Activated naive CD4-positive, alpha-beta T cell treated with anti-CD3 and anti-CD28 coated beads, Interleukin-2, amount 50 U/mL, for 24 hours (primary cell): ENCODE measurements at regions not wholly inside any gene's neighbourhood (a gene's known extent, or its start where the extent isn't known, plus 50 kb on each side); places are given as distances from the start of the nearest gene placed in this dataset.
"Not testable (repeated sequence)": the region's sequence is repeated elsewhere in the genome, so short reads cannot be mapped to it uniquely, and the experiment has no call there.

ENCODE experiments used
- H3K27ac Mint-ChIP-seq: one replicate; pipeline ENCODE4 v1.8.0; 2021; ENCODE audit warnings: mild to moderate bottlenecking, mixed read lengths
- H3K27me3 Mint-ChIP-seq: one replicate; pipeline ENCODE4 v1.8.0; 2021; ENCODE audit warnings: mixed read lengths
- H3K36me3 Mint-ChIP-seq: one replicate; pipeline ENCODE4 v1.8.0; 2021; ENCODE audit warnings: mixed read lengths
- H3K4me1 Mint-ChIP-seq: one replicate; pipeline ENCODE4 v1.8.0; 2021; ENCODE audit warnings: mixed read lengths
- H3K4me3 Mint-ChIP-seq: one replicate; pipeline ENCODE4 v1.8.0; 2021; ENCODE audit warnings: mild to moderate bottlenecking, mixed read lengths
- H3K9me3 Mint-ChIP-seq: one replicate; pipeline ENCODE4 v1.8.0; 2021; ENCODE audit warnings: mixed read lengths

- no peak overlapping the region for H3K4me3 Mint-ChIP-seq
- H3K9me3 Mint-ChIP-seq, result no peaks in the 10 kb centered on the region
- no peaks in the 10 kb centered on the region for H3K36me3 Mint-ChIP-seq
- H3K4me1 Mint-ChIP-seq, result no peaks in the 10 kb centered on the region
- H3K27me3 Mint-ChIP-seq, result peaks cover 13% of the 10 kb centered on the region
- no peak overlapping the region for H3K27ac Mint-ChIP-seq
Observed at GRCh38 chr15:60152386-60152785, 148.3 kb downstream of the FOXB1 start.

GRCh38 chr15:60154764-60155325, 150.7 kb downstream of the FOXB1 start:
- Mint-ChIP-seq H3K9me3 (no peaks in the 10 kb centered on the region), H3K27ac (no peak overlapping the region), H3K4me3 (no peak overlapping the region), H3K36me3 (no peaks in the 10 kb centered on the region), H3K4me1 (no peaks in the 10 kb centered on the region), H3K27me3 (peaks cover 9% of the 10 kb centered on the region)

- Mint-ChIP-seq H3K27me3 (peaks cover 7% of the 10 kb centered on the region), H3K4me3 (no peak overlapping the region), H3K27ac (no peak overlapping the region), H3K36me3 (no peaks in the 10 kb centered on the region), H3K9me3 (no peaks in the 10 kb centered on the region), H3K4me1 (no peaks in the 10 kb centered on the region)
Observed at GRCh38 chr15:60155661-60156060, 151.6 kb downstream of the FOXB1 start.

GRCh38 chr15:60160909-60161308, 156.8 kb downstream of the FOXB1 start:
- Mint-ChIP-seq H3K27me3 (peaks cover 3% of the 10 kb centered on the region), H3K9me3 (no peaks in the 10 kb centered on the region), H3K36me3 (no peaks in the 10 kb centered on the region), H3K4me3 (no peak overlapping the region), H3K27ac (no peak overlapping the region), H3K4me1 (no peaks in the 10 kb centered on the region)

GRCh38 chr15:60161704-60162103, 157.6 kb downstream of the FOXB1 start:
- Mint-ChIP-seq H3K9me3 (no peaks in the 10 kb centered on the region), H3K4me3 (no peak overlapping the region), H3K4me1 (no peaks in the 10 kb centered on the region), H3K27ac (no peak overlapping the region), H3K36me3 (no peaks in the 10 kb centered on the region), H3K27me3 (peaks cover 3% of the 10 kb centered on the region)

- Mint-ChIP-seq H3K27ac (no peak overlapping the region), H3K9me3 (no peaks in the 10 kb centered on the region), H3K4me3 (no peak overlapping the region), H3K36me3 (no peaks in the 10 kb centered on the region), H3K4me1 (no peaks in the 10 kb centered on the region), H3K27me3 (no peaks in the 10 kb centered on the region)
Observed at GRCh38 chr15:60162251-60162967, 158.3 kb downstream of the FOXB1 start.

GRCh38 chr15:60162968-60163355, 158.9 kb downstream of the FOXB1 start:
- no peaks in the 10 kb centered on the region for H3K36me3 Mint-ChIP-seq
- H3K27me3 Mint-ChIP-seq, result no peaks in the 10 kb centered on the region
- H3K9me3 Mint-ChIP-seq, result no peaks in the 10 kb centered on the region
- H3K27ac Mint-ChIP-seq, result no peak overlapping the region
- no peak overlapping the region for H3K4me3 Mint-ChIP-seq
- H3K4me1 Mint-ChIP-seq, result no peaks in the 10 kb centered on the region

GRCh38 chr15:60165111-60165510, 161.0 kb downstream of the FOXB1 start:
- no peak overlapping the region for H3K4me3 Mint-ChIP-seq
- H3K27ac Mint-ChIP-seq, result no peak overlapping the region
- H3K4me1 Mint-ChIP-seq, result no peaks in the 10 kb centered on the region
- no peaks in the 10 kb centered on the region for H3K9me3 Mint-ChIP-seq
- no peaks in the 10 kb centered on the region for H3K27me3 Mint-ChIP-seq
- no peaks in the 10 kb centered on the region for H3K36me3 Mint-ChIP-seq

GRCh38 chr15:60172143-60172542, 168.0 kb downstream of the FOXB1 start:
- Mint-ChIP-seq H3K27ac (no peak overlapping the region), H3K9me3 (no peaks in the 10 kb centered on the region), H3K27me3 (peaks cover 1% of the 10 kb centered on the region), H3K4me3 (no peak overlapping the region), H3K4me1 (no peaks in the 10 kb centered on the region), H3K36me3 (no peaks in the 10 kb centered on the region)

GRCh38 chr15:60179786-60180391, 175.8 kb downstream of the FOXB1 start:
- no peak overlapping the region for H3K4me3 Mint-ChIP-seq
- H3K36me3 Mint-ChIP-seq, result no peaks in the 10 kb centered on the region
- peaks cover 4% of the 10 kb centered on the region for H3K27me3 Mint-ChIP-seq
- H3K9me3 Mint-ChIP-seq, result no peaks in the 10 kb centered on the region
- no peaks in the 10 kb centered on the region for H3K4me1 Mint-ChIP-seq
- H3K27ac Mint-ChIP-seq, result no peak overlapping the region

GRCh38 chr15:60181957-60182356, 177.8 kb downstream of the FOXB1 start:
- not testable (repeated sequence) for H3K9me3 Mint-ChIP-seq, H3K27me3 Mint-ChIP-seq, H3K4me3 Mint-ChIP-seq, H3K4me1 Mint-ChIP-seq, H3K36me3 Mint-ChIP-seq
- peak overlapping the region; percentile 0 for H3K27ac Mint-ChIP-seq

GRCh38 chr15:60183366-60183765, 179.3 kb downstream of the FOXB1 start:
- no peak overlapping the region for H3K27ac Mint-ChIP-seq
- H3K27me3 Mint-ChIP-seq, result peaks cover 3% of the 10 kb centered on the region
- H3K4me3 Mint-ChIP-seq, result no peak overlapping the region
- no peaks in the 10 kb centered on the region for H3K9me3 Mint-ChIP-seq
- no peaks in the 10 kb centered on the region for H3K4me1 Mint-ChIP-seq
- H3K36me3 Mint-ChIP-seq, result no peaks in the 10 kb centered on the region

GRCh38 chr15:60184579-60184978, 180.5 kb downstream of the FOXB1 start:
- H3K4me1 Mint-ChIP-seq, result no peaks in the 10 kb centered on the region
- no peaks in the 10 kb centered on the region for H3K36me3 Mint-ChIP-seq
- no peaks in the 10 kb centered on the region for H3K9me3 Mint-ChIP-seq
- peaks cover 3% of the 10 kb centered on the region for H3K27me3 Mint-ChIP-seq
- no peak overlapping the region for H3K4me3 Mint-ChIP-seq
- no peak overlapping the region for H3K27ac Mint-ChIP-seq

- Mint-ChIP-seq H3K27ac (no peak overlapping the region), H3K9me3 (no peaks in the 10 kb centered on the region), H3K4me3 (no peak overlapping the region), H3K4me1 (no peaks in the 10 kb centered on the region), H3K27me3 (peaks cover 7% of the 10 kb centered on the region), H3K36me3 (no peaks in the 10 kb centered on the region)
Observed at GRCh38 chr15:60191016-60191415, 186.9 kb downstream of the FOXB1 start.

GRCh38 chr15:60191821-60192220, 187.7 kb downstream of the FOXB1 start:
- Mint-ChIP-seq H3K4me3 (no peak overlapping the region), H3K9me3 (no peaks in the 10 kb centered on the region), H3K36me3 (no peaks in the 10 kb centered on the region), H3K27me3 (peaks cover 8% of the 10 kb centered on the region), H3K27ac (no peak overlapping the region), H3K4me1 (no peaks in the 10 kb centered on the region)

GRCh38 chr15:60195611-60196010, 191.5 kb downstream of the FOXB1 start:
- H3K4me1 Mint-ChIP-seq, result no peaks in the 10 kb centered on the region
- peaks cover 20% of the 10 kb centered on the region for H3K27me3 Mint-ChIP-seq
- H3K4me3 Mint-ChIP-seq, result no peak overlapping the region
- H3K27ac Mint-ChIP-seq, result no peak overlapping the region
- H3K36me3 Mint-ChIP-seq, result no peaks in the 10 kb centered on the region
- no peaks in the 10 kb centered on the region for H3K9me3 Mint-ChIP-seq
